Glutamatergic neuron (in vitro differentiated cells): ENCODE measurements at regions not wholly inside any gene's neighbourhood (a gene's known extent, or its start where the extent isn't known, plus 50 kb on each side); places are given as distances from the start of the nearest gene placed in this dataset.

ENCODE experiments used
- DNase-seq: peaks from one replicate; pipeline ENCODE4 v3.0.0; 2022
- H3K27ac Mint-ChIP-seq: one replicate; pipeline ENCODE4 v1.8.0; 2020; ENCODE audit warnings: mild to moderate bottlenecking, mixed read lengths, inconsistent platforms; ENCODE audit not compliant: unreplicated experiment
- H3K27me3 Mint-ChIP-seq: one replicate; pipeline ENCODE4 v1.8.0; 2020; ENCODE audit warnings: mild to moderate bottlenecking, moderate library complexity, mixed read lengths, inconsistent platforms; ENCODE audit not compliant: unreplicated experiment
- H3K36me3 Mint-ChIP-seq: one replicate; pipeline ENCODE4 v1.8.0; 2020; ENCODE audit warnings: mild to moderate bottlenecking, mixed read lengths, inconsistent platforms; ENCODE audit not compliant: unreplicated experiment
- H3K4me1 Mint-ChIP-seq: one replicate; pipeline ENCODE4 v1.8.0; 2020; ENCODE audit warnings: mild to moderate bottlenecking, low read depth, mixed read lengths, inconsistent platforms; ENCODE audit not compliant: unreplicated experiment
- H3K4me3 Mint-ChIP-seq: one replicate; pipeline ENCODE4 v1.8.0; 2020; ENCODE audit warnings: mild to moderate bottlenecking, mixed read lengths, inconsistent platforms; ENCODE audit not compliant: unreplicated experiment
- H3K9me3 Mint-ChIP-seq: one replicate; pipeline ENCODE4 v1.8.0; 2020; ENCODE audit warnings: mild to moderate bottlenecking, moderate library complexity, mixed read lengths, inconsistent platforms; ENCODE audit not compliant: unreplicated experiment
- CTCF ChIP-seq: fragments of 200-600 bp; sonication (generic); IDR thresholded peaks from one replicate; pipeline ENCODE4 v1.5.0; 2021; ENCODE audit not compliant: partially characterized antibody, unreplicated experiment

- peaks cover 2% of the 10 kb centered on the region for H3K4me1 Mint-ChIP-seq
- TF ChIP-seq CTCF: no peak
- peaks cover 1% of the 10 kb centered on the region for H3K9me3 Mint-ChIP-seq
- DNase-seq: no peak
- H3K27ac Mint-ChIP-seq: no peak overlapping the region
- H3K27me3 Mint-ChIP-seq: no peaks in the 10 kb centered on the region
- H3K36me3 Mint-ChIP-seq: peaks cover 14% of the 10 kb centered on the region
- no peak overlapping the region for H3K4me3 Mint-ChIP-seq
Measured at GRCh38 chr1:213519098-213519497, 468.1 kb downstream of the RPS6KC1 start.

GRCh38 chr1:213521206-213521605, 466.6 kb upstream of the PROX1 start:
- Mint-ChIP-seq H3K36me3 (peaks cover 14% of the 10 kb centered on the region), H3K4me1 (peaks cover 2% of the 10 kb centered on the region), H3K4me3 (no peak overlapping the region), H3K27me3 (no peaks in the 10 kb centered on the region), H3K27ac (no peak overlapping the region), H3K9me3 (peaks cover 1% of the 10 kb centered on the region)
- no peak for DNase-seq
- no peak for TF ChIP-seq CTCF

DNA sequence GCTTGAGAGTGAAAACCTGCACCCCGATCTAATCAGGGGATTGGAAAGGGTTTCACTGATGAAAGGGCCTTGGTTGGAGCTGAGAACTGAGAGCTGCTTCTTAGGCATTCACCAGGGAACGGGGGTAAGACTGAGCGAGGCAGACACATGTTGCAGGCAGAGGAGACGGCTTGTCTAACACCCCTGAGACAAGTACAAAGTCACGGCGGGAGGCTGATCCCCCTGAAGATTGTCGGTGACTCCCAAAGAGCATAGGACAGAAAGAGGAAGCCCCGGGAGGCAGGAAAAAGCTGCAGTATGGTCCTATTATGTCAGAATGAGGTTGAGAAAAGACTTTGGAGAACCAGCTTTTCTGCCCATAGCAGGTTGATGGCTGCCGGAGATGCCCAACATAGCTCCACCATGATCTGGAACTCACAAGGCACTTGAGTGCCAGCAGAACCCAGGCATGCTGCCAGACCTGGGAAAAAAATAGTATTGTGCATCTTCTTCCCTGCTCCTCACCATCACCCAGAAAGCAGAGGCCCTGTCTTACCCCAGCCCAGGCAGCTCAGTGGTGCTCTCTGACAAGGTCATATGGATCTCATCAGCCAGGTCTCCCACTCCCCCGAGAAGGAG, 463.9 kb upstream of the PROX1 start:
- Mint-ChIP-seq H3K4me1 (peaks cover 2% of the 10 kb centered on the region), H3K9me3 (peaks cover 1% of the 10 kb centered on the region), H3K4me3 (no peak overlapping the region), H3K27ac (no peak overlapping the region), H3K27me3 (no peaks in the 10 kb centered on the region), H3K36me3 (peaks cover 10% of the 10 kb centered on the region)
- no peak for DNase-seq
- TF ChIP-seq CTCF: no peak

GRCh38 chr1:213526306-213526705, 461.5 kb upstream of the PROX1 start:
- Mint-ChIP-seq H3K4me1 (no peaks in the 10 kb centered on the region), H3K27ac (no peak overlapping the region), H3K4me3 (no peak overlapping the region), H3K36me3 (peaks cover 10% of the 10 kb centered on the region), H3K9me3 (peaks cover 1% of the 10 kb centered on the region), H3K27me3 (no peaks in the 10 kb centered on the region)
- no peak for DNase-seq
- no peak for TF ChIP-seq CTCF

- Mint-ChIP-seq H3K9me3 (no peaks in the 10 kb centered on the region), H3K4me1 (no peaks in the 10 kb centered on the region), H3K27ac (no peak overlapping the region), H3K36me3 (no peaks in the 10 kb centered on the region), H3K27me3 (no peaks in the 10 kb centered on the region), H3K4me3 (no peak overlapping the region)
- no peak for TF ChIP-seq CTCF
- DNase-seq: no peak
Measured at GRCh38 chr1:213530611-213531320, 457.0 kb upstream of the PROX1 start.
